Duodenal mucosa (tissue), 2 donors: ENCODE measurements at regions not wholly inside any gene's neighbourhood (a gene's known extent, or its start where the extent isn't known, plus 50 kb on each side); places are given as distances from the start of the nearest gene placed in this dataset.
"Not testable (repeated sequence)": the region's sequence is repeated elsewhere in the genome, so short reads cannot be mapped to it uniquely, and the experiment has no call there.

Experiments
- H3K27ac ChIP-seq: one replicate; pipeline ENCODE4 v1.7.0; 2013; ENCODE audit warnings: low read depth, low read length
- H3K27me3 ChIP-seq, 2 donors: one replicate each; pipeline ENCODE4 v1.7.0; 2013; ENCODE audit warnings: low read length in 2 of 2, control low read depth in 1 of 2; ENCODE audit not compliant: insufficient read depth in 2 of 2, control insufficient read depth in 1 of 2
- H3K36me3 ChIP-seq, 2 donors: one replicate each; pipeline ENCODE4 v1.7.0; 2013; ENCODE audit warnings: low read length in 2 of 2, control low read depth in 1 of 2; ENCODE audit not compliant: insufficient read depth in 2 of 2, control insufficient read depth in 1 of 2
- H3K4me1 ChIP-seq, 2 donors: one replicate each; pipeline ENCODE4 v1.7.0; 2013; ENCODE audit warnings: low read length in 2 of 2, control low read depth in 1 of 2; ENCODE audit not compliant: insufficient read depth in 2 of 2, control insufficient read depth in 1 of 2
- H3K4me3 ChIP-seq, 2 donors: one replicate each; pipeline ENCODE4 v1.7.0; 2013; ENCODE audit warnings: low read length in 2 of 2, low read depth in 1 of 2
- H3K9ac ChIP-seq, 2 donors: one replicate each; pipeline ENCODE4 v1.7.0; 2013; ENCODE audit warnings: low read length in 2 of 2, low read depth in 1 of 2
- H3K9me3 ChIP-seq, 2 donors: one replicate each; pipeline ENCODE4 v1.7.0; 2013; ENCODE audit warnings: low read length in 2 of 2, control low read depth in 1 of 2; ENCODE audit not compliant: control insufficient read depth in 1 of 2

- Histone ChIP-seq H3K27ac (no peak overlapping the region), H3K4me1 (no peaks in the 10 kb centered on the region), H3K36me3 (no peaks in the 10 kb centered on the region), H3K9me3 (no peaks in the 10 kb centered on the region), H3K27me3 (no peaks in the 10 kb centered on the region), H3K4me3 (no peak overlapping the region), H3K9ac (no peak overlapping the region)
Measured at GRCh38 chr6:145555084-145555483, 180.2 kb downstream of the EPM2A start.

- Histone ChIP-seq H3K9me3 (no peaks in the 10 kb centered on the region), H3K27me3 (no peaks in the 10 kb centered on the region), H3K36me3 (no peaks in the 10 kb centered on the region), H3K4me3 (no peak overlapping the region), H3K4me1 (no peaks in the 10 kb centered on the region), H3K9ac (no peak overlapping the region), H3K27ac (no peak overlapping the region)
Measured at GRCh38 chr6:145557474-145557873, 177.8 kb downstream of the EPM2A start.

GRCh38 chr6:145559836-145560235 is 175.5 kb downstream of the EPM2A start:
- no peaks in the 10 kb centered on the region for H3K27me3 ChIP-seq
- no peak overlapping the region for H3K27ac ChIP-seq
- no peak overlapping the region for H3K9ac ChIP-seq
- H3K4me1 ChIP-seq: no peaks in the 10 kb centered on the region
- H3K36me3 ChIP-seq: no peaks in the 10 kb centered on the region
- H3K4me3 ChIP-seq: no peak overlapping the region
- no peaks in the 10 kb centered on the region for H3K9me3 ChIP-seq

GRCh38 chr6:145561095-145562072 is 173.9 kb downstream of the EPM2A start:
- Histone ChIP-seq H3K27ac (no peak overlapping the region), H3K4me3 (no peak overlapping the region), H3K9ac (no peak overlapping the region), H3K36me3 (no peaks in the 10 kb centered on the region), H3K4me1 (no peaks in the 10 kb centered on the region), H3K9me3 (no peaks in the 10 kb centered on the region), H3K27me3 (no peaks in the 10 kb centered on the region)

- Histone ChIP-seq H3K27ac (no peak overlapping the region), H3K4me1 (no peaks in the 10 kb centered on the region), H3K27me3 (no peaks in the 10 kb centered on the region), H3K36me3 (no peaks in the 10 kb centered on the region), H3K4me3 (no peak overlapping the region), H3K9ac (no peak overlapping the region), H3K9me3 (no peaks in the 10 kb centered on the region)
Measured at GRCh38 chr6:145562771-145563615, 172.3 kb downstream of the EPM2A start.

GRCh38 chr6:145564553-145564952 is 170.8 kb downstream of the EPM2A start:
- Histone ChIP-seq H3K27me3 (no peaks in the 10 kb centered on the region), H3K4me3 (no peak overlapping the region), H3K9me3 (no peaks in the 10 kb centered on the region), H3K9ac (no peak overlapping the region), H3K27ac (no peak overlapping the region), H3K4me1 (no peaks in the 10 kb centered on the region), H3K36me3 (no peaks in the 10 kb centered on the region)

- H3K36me3 ChIP-seq: no peaks in the 10 kb centered on the region
- no peaks in the 10 kb centered on the region for H3K27me3 ChIP-seq
- no peaks in the 10 kb centered on the region for H3K4me1 ChIP-seq
- H3K27ac ChIP-seq: no peak overlapping the region
- no peak overlapping the region for H3K4me3 ChIP-seq
- H3K9ac ChIP-seq: no peak overlapping the region
- no peaks in the 10 kb centered on the region for H3K9me3 ChIP-seq
Measured at GRCh38 chr6:145567684-145568252, 167.6 kb downstream of the EPM2A start.

- Histone ChIP-seq H3K27ac (no peak overlapping the region), H3K4me1 (no peaks in the 10 kb centered on the region), H3K9ac (no peak overlapping the region), H3K27me3 (no peaks in the 10 kb centered on the region), H3K36me3 (no peaks in the 10 kb centered on the region), H3K4me3 (no peak overlapping the region), H3K9me3 (peaks cover 0 to 6% of the 10 kb centered on the region in 2 donors)
Measured at GRCh38 chr6:145569140-145569539, 166.2 kb downstream of the EPM2A start.

- not testable (repeated sequence) for H3K27ac ChIP-seq, H3K4me3 ChIP-seq, H3K9ac ChIP-seq, H3K36me3 ChIP-seq, H3K9me3 ChIP-seq, H3K4me1 ChIP-seq, H3K27me3 ChIP-seq
Measured at GRCh38 chr6:145570336-145570735, 165.0 kb downstream of the EPM2A start.

- H3K9me3 ChIP-seq: peaks cover 3 to 15% of the 10 kb centered on the region in 2 donors
- H3K27ac ChIP-seq, H3K36me3 ChIP-seq: not testable (repeated sequence)
Measured at GRCh38 chr6:145574269-145574668, 161.1 kb downstream of the EPM2A start.

More at GRCh38 chr6:145574269-145574668, 161.1 kb downstream of the EPM2A start:
- H3K4me1 ChIP-seq, H3K27me3 ChIP-seq, H3K4me3 ChIP-seq, H3K9ac ChIP-seq: not testable (repeated sequence)
